ENCODE measurements at regions not wholly inside any gene's neighbourhood (a gene's known extent, or its start where the extent isn't known, plus 50 kb on each side); places are given as distances from the start of the nearest gene placed in this dataset.
A peak's percentile ranks its signal among the peaks of the same experiment; 100 is the strongest.

GRCh38 chr5:60261732-60262131, 368.2 kb upstream of the PDE4D start:
- DNase-seq (ENCODE audit: low read depth, low spot score): no peak

DNA sequence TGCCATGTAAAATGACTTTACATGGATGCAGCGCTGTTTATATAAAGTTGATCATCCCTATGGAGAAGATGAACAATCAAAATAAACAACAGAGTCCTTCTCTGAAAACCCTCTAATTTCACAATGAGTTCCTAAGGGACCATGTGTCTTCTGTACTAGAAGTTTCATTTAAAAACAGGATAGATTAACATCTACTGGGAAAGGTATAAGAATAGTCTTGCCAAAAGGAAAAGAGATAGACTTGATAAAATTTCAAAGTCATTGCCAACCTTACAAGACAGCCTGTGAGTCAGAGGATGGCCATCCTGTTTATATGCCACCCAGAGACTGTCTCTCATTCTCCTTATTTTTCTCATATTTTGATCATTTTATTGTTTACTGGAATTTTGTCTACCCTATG, 367.1 kb upstream of the PDE4D start:
- no peak for DNase-seq (ENCODE audit: low read depth, low spot score)

DNA sequence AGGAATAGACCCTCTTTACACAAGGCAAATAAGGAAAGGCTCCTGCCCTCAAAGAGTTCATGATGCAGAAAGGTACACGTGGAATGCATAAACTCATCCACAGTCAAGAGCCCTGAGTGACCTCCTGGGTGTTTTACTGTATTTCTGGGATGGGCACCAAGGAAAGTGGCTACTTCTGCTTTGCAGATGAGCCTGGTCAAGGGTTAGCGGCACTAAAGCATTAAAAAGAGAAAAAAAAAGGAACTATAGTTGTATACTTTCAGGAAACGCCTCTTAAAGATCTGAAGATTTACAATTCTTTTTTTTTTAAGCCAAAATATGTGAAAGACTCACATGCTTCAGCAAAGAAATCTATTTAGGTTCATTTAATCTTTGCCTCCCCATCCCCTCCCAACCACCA, 366.2 kb upstream of the PDE4D start:
- no peak for DNase-seq (ENCODE audit: low read depth, low spot score)

DNA sequence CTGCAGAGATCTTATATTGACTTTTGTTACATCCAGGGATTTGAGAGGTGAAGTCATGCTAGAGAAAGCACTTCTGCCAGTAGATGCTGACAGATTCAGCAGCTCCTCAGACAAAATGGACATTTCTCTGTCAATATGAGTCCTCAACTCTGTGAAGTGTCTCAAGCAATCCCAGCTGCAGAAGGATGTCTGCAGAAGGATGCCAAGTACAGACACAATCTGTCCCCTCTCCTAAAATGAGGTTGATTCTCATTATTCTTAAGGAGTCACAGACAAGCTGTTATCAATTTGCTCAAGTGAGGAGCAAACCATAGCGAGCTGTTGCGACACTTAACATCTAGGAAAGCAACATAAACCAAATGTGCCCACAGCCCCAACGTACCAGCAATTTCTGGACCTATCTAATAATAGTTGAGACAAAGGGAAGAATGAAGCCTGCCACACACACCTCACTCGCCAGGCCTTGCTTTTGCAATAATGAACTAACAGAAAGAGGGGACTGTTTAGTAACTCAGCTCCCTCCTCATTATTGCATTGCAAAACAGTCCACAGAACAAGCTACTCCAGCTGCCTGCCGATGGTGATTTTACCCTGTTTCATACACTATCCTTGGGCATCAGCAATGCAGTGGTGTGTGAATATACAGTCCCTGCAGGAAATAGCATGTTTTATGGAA, 364.2 kb upstream of the PDE4D start:
- no peak for DNase-seq (ENCODE audit: low read depth, low spot score)

DNA sequence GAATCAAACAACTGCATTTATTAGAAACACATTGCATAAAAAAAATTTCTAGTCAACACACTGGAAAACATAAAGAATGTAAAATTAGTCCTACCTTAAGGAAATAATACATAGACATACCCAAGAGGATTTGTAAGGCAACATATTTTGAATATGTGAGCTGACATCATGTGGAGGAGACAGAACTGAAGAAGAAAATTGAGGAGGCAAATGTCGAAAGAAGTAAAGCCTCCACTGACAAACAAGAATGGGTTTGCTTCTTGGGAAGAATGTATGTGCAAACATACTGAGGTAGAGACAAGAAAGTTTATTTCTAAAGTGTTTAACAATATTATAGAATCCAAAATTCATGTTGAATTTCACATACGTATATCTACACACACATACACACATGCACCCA, 363.0 kb upstream of the PDE4D start:
- DNase-seq (ENCODE audit: low read depth, low spot score): no peak

- DNase-seq (ENCODE audit: low read depth, low spot score): no peak
These were observed 355.4 kb upstream of the PDE4D start for GRCh38 chr5:60248901-60249300.

GRCh38 chr5:60243713-60244112, 350.2 kb upstream of the PDE4D start:
- no peak for DNase-seq (ENCODE audit: low read depth, low spot score)

DNA sequence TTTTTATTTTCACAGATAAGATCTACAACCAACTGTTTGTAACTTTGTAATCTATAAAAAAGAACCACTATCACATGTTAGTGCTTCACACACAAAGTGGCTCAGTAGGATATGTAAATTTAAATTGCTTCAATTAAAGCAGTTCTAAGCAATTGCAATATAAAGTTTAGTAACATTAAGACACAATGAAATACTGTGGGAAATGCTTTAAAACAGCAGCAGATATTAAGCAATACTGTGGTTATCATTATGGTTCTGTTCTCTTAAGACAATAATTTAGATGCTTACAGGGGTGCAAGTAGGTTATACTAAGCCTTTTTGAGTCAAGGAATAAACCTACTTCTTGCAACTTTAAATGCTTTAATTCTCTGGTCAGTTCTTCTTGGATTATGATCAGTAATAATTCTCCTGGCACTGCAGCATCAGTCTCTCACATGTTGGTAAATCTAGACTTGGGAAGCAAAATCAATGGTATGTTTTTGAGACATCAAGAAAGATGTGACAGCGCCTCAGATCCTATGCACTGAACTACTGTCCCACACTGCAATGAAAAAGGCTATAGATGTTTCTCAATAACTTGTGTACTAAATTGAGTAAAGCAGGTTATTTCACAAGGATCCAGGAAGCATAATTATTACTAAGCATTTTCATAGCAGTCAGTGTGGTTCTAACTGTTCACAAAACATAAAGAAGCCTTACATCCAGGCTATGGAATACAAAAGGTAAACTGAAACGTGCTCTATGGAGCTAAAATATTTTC, 338.7 kb upstream of the PDE4D start:
- no peak for DNase-seq (ENCODE audit: low read depth, low spot score)

DNA sequence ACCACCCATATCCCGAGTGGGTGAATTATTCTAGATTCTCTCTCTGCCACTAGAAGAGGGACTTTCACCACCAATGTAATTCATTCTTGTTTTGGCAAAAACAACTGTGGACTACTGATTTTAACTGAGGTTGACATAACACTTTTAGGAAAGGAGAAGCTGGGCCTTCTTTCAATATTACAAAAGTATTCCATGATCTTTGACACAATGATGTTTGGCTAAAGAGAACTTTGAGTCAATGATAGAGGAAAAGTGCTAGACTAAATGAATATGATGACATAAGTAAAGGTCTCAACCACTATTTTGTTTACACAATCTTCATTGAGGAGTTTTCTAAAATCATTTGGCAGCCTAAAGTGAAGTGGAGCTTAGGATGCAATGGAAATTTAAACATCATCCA, 336.9 kb upstream of the PDE4D start:
- no peak for DNase-seq (ENCODE audit: low read depth, low spot score)

DNA sequence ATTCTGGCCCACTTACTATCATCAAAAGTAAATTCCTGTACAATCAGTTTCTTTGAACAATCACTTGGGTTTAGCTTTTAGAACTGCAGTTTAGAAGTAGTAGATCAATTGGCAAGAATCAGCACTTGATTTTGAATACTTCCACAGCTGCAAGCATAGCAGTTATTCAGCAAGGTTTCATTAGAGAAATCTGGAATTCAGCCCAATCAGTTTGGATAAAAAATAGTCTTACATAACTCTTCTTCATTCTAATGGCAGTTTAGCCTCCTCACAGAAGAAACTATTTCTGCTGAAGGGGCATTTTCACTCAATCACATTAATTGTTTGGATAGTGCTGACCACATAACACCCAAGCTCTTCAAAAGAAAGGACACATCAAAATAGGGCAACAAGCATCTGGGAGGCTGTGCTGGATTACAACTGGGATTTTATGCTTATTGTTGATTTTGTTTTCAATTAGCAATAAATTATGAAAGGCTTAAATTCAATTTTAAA, 336.2 kb upstream of the PDE4D start:
- DNase-seq (ENCODE audit: low read depth, low spot score): no peak

DNA sequence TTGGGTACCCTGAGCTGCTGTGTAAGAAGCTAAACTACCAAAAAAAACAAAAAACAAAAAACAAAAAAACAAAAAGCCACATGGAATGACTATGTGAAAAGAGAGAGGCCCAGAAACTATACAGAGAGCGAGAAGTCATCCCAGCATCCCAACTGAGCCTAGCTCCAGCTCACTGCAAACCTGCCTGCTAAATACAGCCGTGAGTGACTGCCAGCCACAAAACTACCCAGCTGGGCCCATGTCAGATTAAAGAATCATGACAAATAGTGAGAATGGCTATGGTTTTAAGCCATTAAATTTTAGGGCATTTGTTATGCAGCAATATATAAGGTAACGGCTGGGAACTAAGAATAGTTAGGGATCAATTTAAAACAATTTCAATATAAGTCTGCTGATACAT, 335.1 kb upstream of the PDE4D start:
- DNase-seq (ENCODE audit: low read depth, low spot score): no peak

- DNase-seq (ENCODE audit: low read depth, low spot score): no peak
These were observed 332.6 kb upstream of the PDE4D start for GRCh38 chr5:60226128-60226527.

- DNase-seq (ENCODE audit: low read depth, low spot score): no peak
These were observed 329.8 kb upstream of the PDE4D start for GRCh38 chr5:60223342-60223741.

- no peak for DNase-seq (ENCODE audit: low read depth, low spot score)
These were observed 326.4 kb upstream of the PDE4D start for GRCh38 chr5:60219921-60220320.

- DNase-seq (ENCODE audit: low read depth, low spot score): no peak
These were observed 317.3 kb upstream of the PDE4D start for GRCh38 chr5:60210810-60211209.

- DNase-seq (ENCODE audit: low read depth, low spot score): no peak
These were observed 315.8 kb upstream of the PDE4D start for GRCh38 chr5:60209146-60209840.

- DNase-seq (ENCODE audit: low read depth, low spot score): no peak
These were observed 315.2 kb upstream of the PDE4D start for GRCh38 chr5:60208716-60209115.

GRCh38 chr5:60207040-60207439, 313.5 kb upstream of the PDE4D start:
- DNase-seq (ENCODE audit: low read depth, low spot score): no peak

- DNase-seq (ENCODE audit: low read depth, low spot score): no peak
These were observed 312.7 kb upstream of the PDE4D start for GRCh38 chr5:60206234-60206633.

- DNase-seq (ENCODE audit: low read depth, low spot score): no peak
These were observed 311.5 kb upstream of the PDE4D start for GRCh38 chr5:60205071-60205470.

DNA sequence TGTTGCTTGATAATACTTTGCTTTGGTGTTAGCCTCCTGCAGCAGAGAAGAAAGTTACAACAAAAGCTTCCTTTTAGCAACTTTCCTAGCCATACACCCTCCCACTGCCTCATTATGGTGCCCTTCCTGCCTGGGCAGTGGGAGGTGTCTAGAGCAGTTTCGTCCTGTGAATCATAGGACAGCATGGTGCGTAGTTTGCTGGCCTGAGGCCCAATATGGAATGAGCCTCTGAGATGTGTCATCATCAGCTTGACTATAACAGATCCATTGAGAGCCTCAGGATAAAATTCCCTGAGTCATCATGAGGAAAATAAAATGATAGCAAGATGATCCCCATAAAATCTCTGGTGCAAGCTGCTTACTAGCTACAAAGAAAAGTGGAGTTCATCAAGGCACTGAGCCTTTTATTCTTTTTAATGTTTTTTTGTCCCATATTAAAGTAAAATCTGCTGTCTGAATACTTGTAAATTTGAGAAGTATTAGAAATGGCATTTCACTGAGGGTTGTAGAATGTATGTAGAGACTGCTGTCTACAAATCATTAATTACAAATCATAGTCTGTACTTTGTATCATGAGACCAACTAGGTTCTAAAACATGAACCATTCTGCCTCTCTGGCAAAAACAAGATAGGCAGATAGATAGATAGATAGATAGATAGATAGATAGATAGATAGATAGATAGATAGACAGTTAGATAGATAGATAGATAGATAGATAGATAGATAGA, 303.0 kb upstream of the PDE4D start:
- DNase-seq (ENCODE audit: low read depth, low spot score): peak; percentile 85

GRCh38 chr5:60195551-60195950, 302.0 kb upstream of the PDE4D start:
- DNase-seq (ENCODE audit: low read depth, low spot score): no peak
